ENCODE measurements at regions not wholly inside any gene's neighbourhood (a gene's known extent, or its start where the extent isn't known, plus 50 kb on each side); places are given as distances from the start of the nearest gene placed in this dataset.

- no peak for DNase-seq (ENCODE audit: low read depth)
Observed at GRCh38 chr3:64316971-64317370, 91.7 kb upstream of the PRICKLE2 start.

- peak; percentile 70 for DNase-seq (ENCODE audit: low read depth)
Observed at GRCh38 chr3:64311424-64312061, 86.3 kb upstream of the PRICKLE2 start.

DNA sequence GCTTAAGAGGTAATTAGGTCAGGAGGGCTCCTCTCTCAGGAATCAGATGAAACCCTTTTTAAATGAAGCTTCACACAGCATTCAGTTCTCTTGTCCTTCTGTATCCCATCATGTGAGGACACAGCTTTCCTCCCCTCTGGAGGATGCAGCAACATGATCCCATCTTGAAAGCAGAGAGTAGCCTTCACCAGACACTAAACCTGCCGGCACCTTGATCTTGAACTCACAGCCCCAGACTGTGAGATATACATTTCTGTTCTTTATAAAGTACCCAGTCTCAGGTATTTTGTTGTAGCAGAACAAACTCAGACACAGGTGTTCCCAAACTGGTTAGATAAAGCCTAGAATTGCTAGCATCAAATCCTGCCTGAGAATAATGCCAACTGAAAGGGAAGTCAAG, 83.7 kb upstream of the PRICKLE2 start:
- DNase-seq (ENCODE audit: low read depth) = no peak

GRCh38 chr3:64306745-64307144, 81.5 kb upstream of the PRICKLE2 start:
- DNase-seq (ENCODE audit: low read depth) = no peak

- no peak for DNase-seq (ENCODE audit: low read depth)
Observed at GRCh38 chr3:64305731-64306130, 80.5 kb upstream of the PRICKLE2 start.

DNA sequence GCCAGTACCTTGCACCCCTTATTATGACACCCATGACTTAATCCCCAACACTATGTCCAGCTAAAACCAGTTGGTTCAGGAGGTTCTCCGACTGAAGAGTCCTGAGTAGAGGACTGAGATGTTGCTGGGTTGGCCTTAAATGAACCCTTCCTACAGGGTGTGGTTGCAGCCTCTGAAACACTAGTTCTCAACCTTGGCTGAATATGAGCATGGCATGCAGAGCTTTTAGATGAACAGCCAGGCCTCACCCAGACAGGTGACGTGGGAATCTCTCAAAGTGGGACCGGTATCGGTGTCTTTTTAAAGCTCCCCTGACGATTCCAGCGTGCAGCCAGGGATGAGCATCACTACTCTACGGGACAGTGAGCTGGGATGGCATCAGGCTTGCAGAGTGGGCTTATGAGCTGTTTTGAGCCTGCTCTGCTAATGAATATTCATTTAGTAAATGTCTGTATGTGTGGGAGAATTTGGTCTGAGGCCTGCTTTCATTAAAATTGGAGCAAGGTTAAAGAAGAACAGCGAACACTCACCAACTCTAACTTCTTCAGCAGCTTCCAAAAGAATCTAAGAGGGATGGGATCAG, 79.7 kb upstream of the PRICKLE2 start:
- DNase-seq (ENCODE audit: low read depth) = no peak

DNA sequence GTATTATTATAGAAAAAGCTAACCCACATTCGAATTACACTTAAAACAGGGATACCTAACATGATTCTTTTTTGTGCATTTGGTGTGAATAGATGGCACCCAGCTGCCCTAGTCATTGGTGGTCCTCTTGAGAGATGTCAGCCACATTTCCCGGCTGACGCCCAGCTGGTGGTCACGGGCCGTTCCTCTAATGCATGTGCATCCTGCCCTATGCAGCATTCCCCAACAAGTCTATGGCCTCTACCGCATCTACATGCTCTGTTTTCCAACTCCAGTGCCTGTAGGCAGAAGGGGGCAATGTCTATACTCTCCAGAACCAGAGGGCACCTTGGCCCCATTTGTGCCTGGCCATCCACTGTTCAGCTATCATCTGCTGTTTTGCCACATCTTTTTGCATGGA, 78.6 kb upstream of the PRICKLE2 start:
- no peak for DNase-seq (ENCODE audit: low read depth)

DNA sequence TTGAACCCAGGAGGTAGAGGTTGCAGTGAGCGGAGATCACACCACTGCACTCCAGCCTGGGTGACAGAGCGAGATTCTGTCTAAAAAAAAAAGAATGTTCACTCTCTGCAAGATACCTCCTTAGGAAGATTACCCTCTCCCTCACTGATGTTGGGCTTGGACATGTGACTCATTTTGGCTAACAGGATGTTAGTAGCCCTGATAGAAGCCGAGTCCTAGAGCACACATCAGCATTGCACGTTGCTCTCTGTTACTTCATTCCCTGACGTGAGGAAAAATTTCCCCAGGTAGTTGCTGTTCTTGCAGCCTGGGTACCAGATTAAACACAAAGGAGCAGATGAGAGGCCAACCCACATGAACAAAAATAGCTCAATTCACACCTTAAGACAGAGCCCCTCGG, 78.1 kb upstream of the PRICKLE2 start:
- no peak for DNase-seq (ENCODE audit: low read depth)

GRCh38 chr3:64301476-64301875, 76.2 kb upstream of the PRICKLE2 start:
- DNase-seq (ENCODE audit: low read depth) = no peak

GRCh38 chr3:64300790-64301423, 75.6 kb upstream of the PRICKLE2 start:
- DNase-seq (ENCODE audit: low read depth) = peak; percentile 72

DNA sequence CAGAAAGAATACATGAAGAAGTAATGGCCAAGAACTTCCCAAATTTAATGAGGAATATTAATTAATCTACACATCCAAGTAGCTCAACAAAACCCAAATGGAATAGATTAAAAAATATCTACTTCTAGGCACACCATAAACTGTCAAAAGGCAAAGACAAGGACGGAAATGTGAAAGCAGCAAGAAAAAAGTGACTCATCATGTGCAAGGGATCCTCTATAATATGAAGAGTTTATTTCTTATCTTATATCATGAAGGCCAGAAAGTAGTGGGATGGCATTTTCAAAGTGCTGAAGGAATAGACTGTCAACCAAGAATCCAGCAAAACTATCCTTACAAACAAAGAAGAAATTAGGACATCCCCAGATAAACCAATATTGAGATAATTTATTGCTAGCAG, 73.9 kb upstream of the PRICKLE2 start:
- DNase-seq (ENCODE audit: low read depth) = no peak

DNA sequence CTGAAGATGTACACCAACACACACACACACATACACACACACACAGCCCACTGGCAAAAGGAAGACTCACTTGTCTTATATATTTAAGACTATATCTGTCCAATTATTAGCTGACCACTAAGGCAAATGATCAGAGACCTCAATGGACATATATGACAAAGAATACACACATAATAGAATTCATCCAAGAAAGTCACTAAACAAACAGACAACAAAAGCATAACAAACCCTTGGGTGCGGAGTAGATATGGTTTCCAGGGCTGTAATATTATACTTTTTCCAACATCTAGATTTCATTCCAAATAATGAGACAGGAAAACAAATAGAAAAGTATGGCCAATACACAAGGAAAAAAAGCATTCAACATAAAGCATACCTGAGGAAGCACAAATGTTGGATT, 72.3 kb upstream of the PRICKLE2 start:
- no peak for DNase-seq (ENCODE audit: low read depth)

DNA sequence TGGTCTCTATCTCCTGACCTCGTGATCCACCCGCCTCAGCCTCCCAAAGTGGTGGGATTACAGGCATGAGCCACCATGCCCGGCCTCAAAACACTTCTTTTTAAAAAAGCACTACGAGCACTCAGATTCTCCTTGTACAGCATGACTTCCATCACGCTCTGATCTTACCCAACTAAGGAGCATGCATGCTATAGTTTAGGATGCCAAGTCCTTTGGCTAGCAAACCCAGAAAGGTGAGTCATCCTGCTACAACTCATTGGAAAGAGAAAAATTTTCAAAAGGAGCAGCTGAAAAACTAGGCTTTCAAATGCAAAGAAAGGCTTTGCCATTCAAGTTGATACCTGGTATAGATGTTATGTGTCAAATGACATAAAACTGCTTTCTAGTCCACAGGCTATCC, 70.3 kb upstream of the PRICKLE2 start:
- peak; percentile 89 for DNase-seq (ENCODE audit: low read depth)

DNA sequence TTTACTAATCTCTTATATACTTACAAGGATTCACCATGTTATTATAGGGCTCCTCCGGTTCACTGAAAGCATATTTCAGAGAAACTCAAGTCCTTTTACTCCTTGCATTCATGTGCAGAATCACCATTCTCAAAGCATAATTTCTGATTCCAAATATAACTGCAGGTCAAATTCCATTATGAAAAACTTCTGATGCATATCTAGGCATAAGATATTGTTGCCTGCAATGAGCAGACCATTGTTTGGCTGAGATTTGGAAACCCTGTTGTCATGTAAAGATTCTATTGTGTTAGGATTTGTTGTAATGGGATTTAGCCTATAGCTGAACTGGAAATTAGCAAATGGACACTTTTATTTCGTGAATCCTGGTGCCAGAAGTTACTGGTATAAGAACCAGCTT, 69.5 kb upstream of the PRICKLE2 start:
- DNase-seq (ENCODE audit: low read depth) = no peak

DNA sequence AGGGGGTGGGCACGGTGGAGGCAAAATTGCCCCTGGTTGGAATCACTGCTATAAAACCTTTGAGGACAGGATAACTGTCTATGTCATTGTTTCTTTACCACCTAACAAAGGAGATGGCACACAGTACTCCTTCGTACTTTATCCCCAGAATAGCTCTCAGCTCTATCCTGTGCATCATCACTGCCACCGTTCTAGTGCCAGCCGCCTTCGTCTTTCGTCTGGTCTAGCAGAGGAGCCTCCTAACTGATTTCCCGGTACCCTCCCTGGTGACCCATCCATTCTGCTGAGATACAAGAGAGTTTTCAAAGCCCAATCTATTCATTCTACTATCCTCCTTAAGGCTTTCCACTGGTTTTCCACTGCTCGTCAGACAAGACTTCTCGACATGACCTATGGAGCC, 67.9 kb upstream of the PRICKLE2 start:
- DNase-seq (ENCODE audit: low read depth) = no peak

- DNase-seq (ENCODE audit: low read depth) = peak; percentile 84
Observed at GRCh38 chr3:64291956-64292355, 66.7 kb upstream of the PRICKLE2 start.

DNA sequence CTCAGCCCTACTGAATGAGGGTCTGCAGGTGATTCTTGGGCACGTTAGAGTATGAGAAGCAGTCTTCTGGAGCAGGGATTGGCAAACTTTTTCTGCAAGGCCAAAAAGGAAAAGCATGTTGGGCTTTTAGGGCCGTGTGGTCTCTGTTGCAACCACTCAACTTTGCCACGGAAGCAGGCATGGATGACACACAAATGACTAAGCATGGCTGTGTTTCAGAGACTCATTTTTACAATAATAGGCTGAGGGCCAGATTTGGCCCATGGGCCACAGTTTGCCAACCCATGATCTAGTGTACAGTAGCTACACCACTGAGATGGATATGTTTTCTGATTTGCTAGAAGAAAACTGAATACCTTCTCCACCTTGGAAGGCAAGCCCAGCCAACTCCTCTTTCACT, 66.1 kb upstream of the PRICKLE2 start:
- peak; percentile 93 for DNase-seq (ENCODE audit: low read depth)

- DNase-seq (ENCODE audit: low read depth) = no peak
Observed at GRCh38 chr3:64290864-64291263, 65.6 kb upstream of the PRICKLE2 start.

GRCh38 chr3:64290161-64290560, 64.9 kb upstream of the PRICKLE2 start:
- no peak for DNase-seq (ENCODE audit: low read depth)

- DNase-seq (ENCODE audit: low read depth) = no peak
Observed at GRCh38 chr3:64289622-64290021, 64.4 kb upstream of the PRICKLE2 start.

- no peak for DNase-seq (ENCODE audit: low read depth)
Observed at GRCh38 chr3:64278625-64279024, 53.4 kb upstream of the PRICKLE2 start.

DNA sequence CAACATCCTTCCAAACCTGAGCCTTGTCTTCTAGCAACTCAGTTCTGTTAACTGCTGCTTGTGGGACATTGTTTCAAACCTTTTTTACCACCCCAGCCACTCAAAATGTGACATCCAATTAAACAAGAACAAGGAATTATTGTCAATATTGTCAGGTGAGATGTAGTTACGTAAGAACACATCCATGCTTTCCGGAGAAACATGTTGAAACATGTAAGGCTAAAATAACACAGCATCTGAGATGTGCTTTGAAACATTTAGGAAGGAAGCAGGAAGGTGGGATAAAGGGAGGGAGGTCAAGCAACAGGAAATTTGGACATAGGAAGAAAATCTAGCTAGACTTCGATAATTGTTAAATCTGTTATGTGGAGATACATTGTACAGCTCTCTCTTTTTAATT, 50.9 kb upstream of the PRICKLE2 start:
- DNase-seq (ENCODE audit: low read depth) = no peak
